Dendritic cell treated with granulocyte-macrophage colony-stimulating factor and Interleukin-4, amounts not matched to agents 40 ng/mL and 50 ng/mL, for 4 days (primary cell): ENCODE measurements at regions not wholly inside any gene's neighbourhood (a gene's known extent, or its start where the extent isn't known, plus 50 kb on each side); places are given as distances from the start of the nearest gene placed in this dataset.
"Not testable (repeated sequence)": the region's sequence is repeated elsewhere in the genome, so short reads cannot be mapped to it uniquely, and the experiment has no call there.

ENCODE experiments used
- H3K27ac Mint-ChIP-seq: one replicate; pipeline ENCODE4 v1.8.0; 2022; ENCODE audit warnings: mild to moderate bottlenecking, mixed read lengths
- H3K27me3 Mint-ChIP-seq: one replicate; pipeline ENCODE4 v1.8.0; 2022; ENCODE audit warnings: mild to moderate bottlenecking, mixed read lengths
- H3K36me3 Mint-ChIP-seq: one replicate; pipeline ENCODE4 v1.8.0; 2022; ENCODE audit warnings: low read depth, mixed read lengths
- H3K4me1 Mint-ChIP-seq: one replicate; pipeline ENCODE4 v1.8.0; 2022; ENCODE audit warnings: low read depth, mixed read lengths
- H3K4me3 Mint-ChIP-seq: one replicate; pipeline ENCODE4 v1.8.0; 2022; ENCODE audit warnings: mild to moderate bottlenecking, moderate library complexity, mixed read lengths
- H3K9me3 Mint-ChIP-seq: one replicate; pipeline ENCODE4 v1.8.0; 2022; ENCODE audit warnings: mixed read lengths
- intact Hi-C: fragments of 100-400 bp; cut with micrococcal nuclease; formaldehyde crosslinking; loops from one replicate; pipeline ENCODE4 v1.15.0; 2022

- intact Hi-C loops, result no loop called here
- H3K27me3 Mint-ChIP-seq, result peaks cover 18% of the 10 kb centered on the region
- no peak overlapping the region for H3K27ac Mint-ChIP-seq
- no peaks in the 10 kb centered on the region for H3K4me1 Mint-ChIP-seq
- H3K9me3 Mint-ChIP-seq, result no peaks in the 10 kb centered on the region
- H3K36me3 Mint-ChIP-seq, result no peaks in the 10 kb centered on the region
- H3K4me3 Mint-ChIP-seq, result no peak overlapping the region
Observed at GRCh38 chr2:175253871-175254270, 72.4 kb upstream of the ATP5MC3 start.

- Mint-ChIP-seq H3K9me3 (no peaks in the 10 kb centered on the region), H3K27ac (no peak overlapping the region), H3K36me3 (no peaks in the 10 kb centered on the region), H3K4me3 (no peak overlapping the region), H3K27me3 (peaks cover 21% of the 10 kb centered on the region), H3K4me1 (no peaks in the 10 kb centered on the region)
- intact Hi-C loops, result loop anchor here (1.0 kb wide), 1 partner anchor 846 kb away; no protein-coding TSS in a partner anchor
Observed at GRCh38 chr2:175251425-175252041, 70.0 kb upstream of the ATP5MC3 start.

- Mint-ChIP-seq H3K27ac (no peak overlapping the region), H3K27me3 (peaks cover 16% of the 10 kb centered on the region), H3K9me3 (no peaks in the 10 kb centered on the region), H3K36me3 (no peaks in the 10 kb centered on the region), H3K4me1 (no peaks in the 10 kb centered on the region), H3K4me3 (no peak overlapping the region)
- intact Hi-C loops, result no loop called here
Observed at GRCh38 chr2:175247159-175247558, 65.6 kb upstream of the ATP5MC3 start.

GRCh38 chr2:175244697-175245096 lies 63.2 kb upstream of the ATP5MC3 start:
- H3K36me3 Mint-ChIP-seq, result no peaks in the 10 kb centered on the region
- H3K9me3 Mint-ChIP-seq, result peaks cover 5% of the 10 kb centered on the region
- no peaks in the 10 kb centered on the region for H3K4me1 Mint-ChIP-seq
- H3K27me3 Mint-ChIP-seq, result peaks cover 22% of the 10 kb centered on the region
- no peak overlapping the region for H3K4me3 Mint-ChIP-seq
- H3K27ac Mint-ChIP-seq, result no peak overlapping the region
- intact Hi-C loops, result no loop called here

- Mint-ChIP-seq H3K9me3 (peaks cover 9% of the 10 kb centered on the region), H3K36me3 (no peaks in the 10 kb centered on the region), H3K4me1 (no peaks in the 10 kb centered on the region), H3K4me3 (no peak overlapping the region), H3K27ac (no peak overlapping the region), H3K27me3 (peaks cover 12% of the 10 kb centered on the region)
- intact Hi-C loops, result no loop called here
Observed at GRCh38 chr2:175241691-175242090, 60.2 kb upstream of the ATP5MC3 start.

GRCh38 chr2:175240033-175240432 lies 58.5 kb upstream of the ATP5MC3 start:
- H3K4me1 Mint-ChIP-seq, H3K4me3 Mint-ChIP-seq, H3K9me3 Mint-ChIP-seq, intact Hi-C loops, H3K27ac Mint-ChIP-seq, H3K36me3 Mint-ChIP-seq: not testable (repeated sequence)
- H3K27me3 Mint-ChIP-seq, result peaks cover 12% of the 10 kb centered on the region

- Mint-ChIP-seq H3K27ac (no peak overlapping the region), H3K36me3 (no peaks in the 10 kb centered on the region), H3K4me3 (no peak overlapping the region), H3K9me3 (peaks cover 9% of the 10 kb centered on the region), H3K4me1 (peaks cover 6% of the 10 kb centered on the region), H3K27me3 (peaks cover 11% of the 10 kb centered on the region)
- intact Hi-C loops, result no loop called here
Observed at GRCh38 chr2:175236930-175237329, 55.4 kb upstream of the ATP5MC3 start.

GRCh38 chr2:175234650-175235049 lies 53.1 kb upstream of the ATP5MC3 start:
- Mint-ChIP-seq H3K9me3 (peaks cover 3% of the 10 kb centered on the region), H3K4me1 (peaks cover 6% of the 10 kb centered on the region), H3K27me3 (no peaks in the 10 kb centered on the region), H3K27ac (no peak overlapping the region), H3K36me3 (no peaks in the 10 kb centered on the region), H3K4me3 (no peak overlapping the region)
- intact Hi-C loops, result no loop called here

GRCh38 chr2:175234153-175234552 lies 52.6 kb upstream of the ATP5MC3 start:
- Mint-ChIP-seq H3K4me3 (no peak overlapping the region), H3K27ac (no peak overlapping the region), H3K27me3 (no peaks in the 10 kb centered on the region), H3K36me3 (no peaks in the 10 kb centered on the region), H3K9me3 (no peaks in the 10 kb centered on the region), H3K4me1 (peaks cover 6% of the 10 kb centered on the region)
- intact Hi-C loops, result no loop called here

GRCh38 chr2:175233135-175233719 lies 51.7 kb upstream of the ATP5MC3 start:
- Mint-ChIP-seq H3K4me1 (peaks cover 6% of the 10 kb centered on the region), H3K4me3 (no peak overlapping the region), H3K27me3 (no peaks in the 10 kb centered on the region), H3K27ac (no peak overlapping the region), H3K9me3 (no peaks in the 10 kb centered on the region), H3K36me3 (no peaks in the 10 kb centered on the region)
- intact Hi-C loops, result no loop called here
